H9 (cell line): ENCODE measurements at regions not wholly inside any gene's neighbourhood (a gene's known extent, or its start where the extent isn't known, plus 50 kb on each side); places are given as distances from the start of the nearest gene placed in this dataset.

Source experiments
- DNase-seq: peaks from one replicate; pipeline ENCODE4 v3.0.0-alpha.2; 2017
- H2AFZ ChIP-seq: one replicate; pipeline ENCODE4 v1.6.1; 2013; ENCODE audit warnings: mild to moderate bottlenecking, low read length, control low read depth, moderate library complexity
- H2AK5ac ChIP-seq: 2 replicates; pipeline ENCODE4 v1.6.1; 2013; ENCODE audit warnings: low read length, control low read depth, mixed read lengths; ENCODE audit not compliant: insufficient read length
- H2BK120ac ChIP-seq: one replicate; pipeline ENCODE4 v1.6.1; 2013; ENCODE audit warnings: low read depth, mild to moderate bottlenecking, low read length, control low read depth, inconsistent platforms; ENCODE audit not compliant: poor library complexity, severe bottlenecking
- H2BK12ac ChIP-seq: 2 replicates; pipeline ENCODE4 v1.6.1; 2013; ENCODE audit warnings: low read length, control low read depth, mixed read lengths, low read depth; ENCODE audit not compliant: insufficient read length
- H2BK15ac ChIP-seq: 2 replicates; pipeline ENCODE4 v1.6.1; 2013; ENCODE audit warnings: low read depth, low read length, control low read depth
- H2BK20ac ChIP-seq: one replicate; pipeline ENCODE4 v1.6.1; 2013; ENCODE audit warnings: low read depth, mild to moderate bottlenecking, low read length, control low read depth, inconsistent platforms; ENCODE audit not compliant: poor library complexity, severe bottlenecking
- H2BK5ac ChIP-seq: 2 replicates; pipeline ENCODE4 v1.6.1; 2013; ENCODE audit warnings: low read length, control low read depth, mixed read lengths; ENCODE audit not compliant: insufficient read length
- H3K14ac ChIP-seq: 2 replicates; pipeline ENCODE4 v1.6.1; 2013; ENCODE audit warnings: low read length, control low read depth; ENCODE audit not compliant: insufficient read depth
- H3K18ac ChIP-seq: 2 replicates; pipeline ENCODE4 v1.6.1; 2013; ENCODE audit warnings: low read depth, mild to moderate bottlenecking, mixed read lengths, low read length, control low read depth; ENCODE audit not compliant: insufficient read length
- H3K23ac ChIP-seq: 2 replicates; pipeline ENCODE4 v1.6.1; 2013; ENCODE audit warnings: low read length, control low read depth, mixed read lengths, low read depth; ENCODE audit not compliant: insufficient read length
- H3K23me2 ChIP-seq: 2 replicates; pipeline ENCODE4 v1.6.1; 2013; ENCODE audit warnings: low read depth, mild to moderate bottlenecking, mixed read lengths, low read length, control low read depth; ENCODE audit not compliant: insufficient read length, poor library complexity, severe bottlenecking
- H3K27ac ChIP-seq: 2 replicates; pipeline ENCODE4 v1.5.1; 2013; ENCODE audit warnings: low read length, control low read depth, mixed read lengths, low read depth; ENCODE audit not compliant: insufficient read length
- H3K27me3 ChIP-seq: 2 replicates; pipeline ENCODE4 v1.6.1; 2013; ENCODE audit warnings: low read length, control low read depth, inconsistent platforms; ENCODE audit not compliant: insufficient read depth
- H3K4ac ChIP-seq: 2 replicates; pipeline ENCODE4 v1.6.1; 2013; ENCODE audit warnings: low read depth, mild to moderate bottlenecking, control low read depth, inconsistent platforms, low read length, moderate library complexity
- H3K4me1 ChIP-seq: 2 replicates; pipeline ENCODE4 v1.6.1; 2013; ENCODE audit warnings: low read length, control low read depth, inconsistent platforms; ENCODE audit not compliant: insufficient read depth
- H3K4me2 ChIP-seq: 2 replicates; pipeline ENCODE4 v1.6.1; 2013; ENCODE audit warnings: low read length, control low read depth, mixed read lengths; ENCODE audit not compliant: insufficient read length, insufficient read depth
- H3K56ac ChIP-seq: 2 replicates; pipeline ENCODE4 v1.6.1; 2013; ENCODE audit warnings: low read depth, mild to moderate bottlenecking, mixed read lengths, low read length, control low read depth; ENCODE audit not compliant: insufficient read length
- H3K79me1 ChIP-seq: 2 replicates; pipeline ENCODE4 v1.6.1; 2013; ENCODE audit warnings: low read depth, mild to moderate bottlenecking, moderate library complexity, low read length, control low read depth, inconsistent platforms; ENCODE audit not compliant: insufficient read depth, poor library complexity, severe bottlenecking
- H3K79me2 ChIP-seq: 2 replicates; pipeline ENCODE4 v1.6.1; 2013; ENCODE audit warnings: low read length, control low read depth, inconsistent platforms; ENCODE audit not compliant: insufficient read depth
- H3K9ac ChIP-seq: 2 replicates; pipeline ENCODE4 v1.6.1; 2013; ENCODE audit warnings: low read length, control low read depth, mixed read lengths; ENCODE audit not compliant: insufficient read length; ENCODE audit errors: extremely low read depth
- H3K9me3 ChIP-seq: one replicate; pipeline ENCODE4 v1.6.1; 2013; ENCODE audit warnings: low read depth, low read length, inconsistent platforms; ENCODE audit not compliant: control insufficient read depth
- H3T11ph ChIP-seq: one replicate; pipeline ENCODE4 v1.6.1; 2013; ENCODE audit warnings: mild to moderate bottlenecking, low read length, control low read depth, inconsistent platforms
- H4K20me1 ChIP-seq: one replicate; pipeline ENCODE4 v1.6.1; 2013; ENCODE audit not compliant: control insufficient read depth, insufficient read length, insufficient read depth
- H4K5ac ChIP-seq: 2 replicates; pipeline ENCODE4 v1.6.1; 2013; ENCODE audit warnings: low read depth, mild to moderate bottlenecking, mixed read lengths, low read length, control low read depth; ENCODE audit not compliant: insufficient read length
- H4K8ac ChIP-seq: replicated peaks from 2 replicates; pipeline ENCODE4 v1.6.1; 2013; ENCODE audit warnings: low read length, control low read depth, mixed read lengths, low read depth; ENCODE audit not compliant: insufficient read length
- H4K91ac ChIP-seq: 2 replicates; pipeline ENCODE4 v1.6.1; 2013; ENCODE audit warnings: low read depth, mild to moderate bottlenecking, moderate library complexity, mixed read lengths, low read length, control low read depth; ENCODE audit not compliant: insufficient read length
- H3K27ac Mint-ChIP-seq, 3 experiments: 2 replicates in 2 of 3; 3 replicates in 1 of 3; pipeline ENCODE4 v1.8.0; 2020 to 2021; ENCODE audit warnings: mixed read lengths in 3 of 3, mild to moderate bottlenecking in 1 of 3, moderate library complexity in 1 of 3
- H3K27me3 Mint-ChIP-seq: 2 replicates; pipeline ENCODE4 v1.8.0; 2021; ENCODE audit warnings: low read depth, mild to moderate bottlenecking, moderate library complexity, mixed read lengths
- H3K36me3 Mint-ChIP-seq, 3 experiments: 2 replicates in 2 of 3; 3 replicates in 1 of 3; pipeline ENCODE4 v1.8.0; 2020 to 2021; ENCODE audit warnings: low read depth in 3 of 3, mixed read lengths in 3 of 3; ENCODE audit not compliant: insufficient read depth in 1 of 3
- H3K4me1 Mint-ChIP-seq, 2 experiments: 2 replicates each; pipeline ENCODE4 v1.8.0; 2020; ENCODE audit warnings: mixed read lengths in 2 of 2
- H3K4me3 Mint-ChIP-seq, 2 experiments: 2 replicates in 1 of 2; 3 replicates in 1 of 2; pipeline ENCODE4 v1.8.0; 2020 to 2021; ENCODE audit warnings: mild to moderate bottlenecking in 2 of 2, mixed read lengths in 2 of 2, moderate library complexity in 1 of 2
- H3K9me3 Mint-ChIP-seq, 2 experiments: 2 replicates in 1 of 2; 3 replicates in 1 of 2; pipeline ENCODE4 v1.8.0; 2020; ENCODE audit warnings: mild to moderate bottlenecking in 2 of 2, mixed read lengths in 2 of 2, moderate library complexity in 1 of 2
- WGBS: extraction: QIAGEN DNeasy Blood & Tissue Kit; methylation state at CpG from one replicate; pipeline ENCODE4 v1.1.7; 2013; ENCODE audit warnings: missing lambda C conversion rate, low lambda C conversion rate, mixed read lengths; ENCODE audit not compliant: insufficient read length; ENCODE audit errors: extremely low coverage; 5-methylcytosine and 5-hydroxymethylcytosine counted together
- TF ChIP-seq, protein P1 (sequence below): fragments of 200-600 bp; sonication (generic); conservative IDR thresholded peaks from 3 replicates; pipeline ENCODE4 v1.8.0; 2021; ENCODE audit warnings: antibody characterized with exemption, mild to moderate bottlenecking

DNA sequence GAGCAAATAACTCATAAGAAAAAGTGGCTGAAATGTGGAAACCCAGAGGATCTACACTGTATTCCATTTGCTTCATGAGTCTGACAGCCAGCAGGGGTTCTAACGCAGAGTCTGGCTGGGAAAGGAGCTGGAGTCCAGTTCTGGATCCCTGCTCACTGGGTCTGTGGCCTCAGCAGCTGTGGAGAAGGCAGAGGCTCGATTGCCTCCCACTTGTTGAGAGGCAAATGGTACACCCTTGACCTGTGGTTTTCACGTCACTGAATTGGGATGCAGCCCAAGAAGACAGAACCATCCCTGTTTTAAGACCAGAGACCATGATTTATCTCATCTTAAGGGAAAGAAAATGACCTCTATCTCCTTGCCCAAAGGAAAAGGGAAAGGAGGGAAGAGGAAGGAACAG, 147.0 kb upstream of the NOCT start:
- no peaks in the 10 kb centered on the region for H3K9me3 Mint-ChIP-seq

More for the DNA sequence above, 147.0 kb upstream of the NOCT start:
- H3K4me1 ChIP-seq = no peaks in the 10 kb centered on the region; the same call in 1 of the 2 replicates
- H4K20me1 ChIP-seq = no peaks in the 10 kb centered on the region
- Mint-ChIP-seq H3K36me3 (no peaks in the 10 kb centered on the region), H3K27ac (no peak overlapping the region), H3K27me3 (peaks cover 2% of the 10 kb centered on the region; the same call in 1 of the 2 replicates), H3K4me1 (peaks cover 20% of the 10 kb centered on the region in 2 experiments), H3K4me3 (no peak overlapping the region)
- no peak overlapping the region for H2BK15ac ChIP-seq
- H3K56ac ChIP-seq = no peak overlapping the region
- H3K14ac ChIP-seq = no peak overlapping the region
- H4K91ac ChIP-seq = no peak overlapping the region
- H2BK120ac ChIP-seq = no peak overlapping the region
- TF ChIP-seq, protein P1, sequence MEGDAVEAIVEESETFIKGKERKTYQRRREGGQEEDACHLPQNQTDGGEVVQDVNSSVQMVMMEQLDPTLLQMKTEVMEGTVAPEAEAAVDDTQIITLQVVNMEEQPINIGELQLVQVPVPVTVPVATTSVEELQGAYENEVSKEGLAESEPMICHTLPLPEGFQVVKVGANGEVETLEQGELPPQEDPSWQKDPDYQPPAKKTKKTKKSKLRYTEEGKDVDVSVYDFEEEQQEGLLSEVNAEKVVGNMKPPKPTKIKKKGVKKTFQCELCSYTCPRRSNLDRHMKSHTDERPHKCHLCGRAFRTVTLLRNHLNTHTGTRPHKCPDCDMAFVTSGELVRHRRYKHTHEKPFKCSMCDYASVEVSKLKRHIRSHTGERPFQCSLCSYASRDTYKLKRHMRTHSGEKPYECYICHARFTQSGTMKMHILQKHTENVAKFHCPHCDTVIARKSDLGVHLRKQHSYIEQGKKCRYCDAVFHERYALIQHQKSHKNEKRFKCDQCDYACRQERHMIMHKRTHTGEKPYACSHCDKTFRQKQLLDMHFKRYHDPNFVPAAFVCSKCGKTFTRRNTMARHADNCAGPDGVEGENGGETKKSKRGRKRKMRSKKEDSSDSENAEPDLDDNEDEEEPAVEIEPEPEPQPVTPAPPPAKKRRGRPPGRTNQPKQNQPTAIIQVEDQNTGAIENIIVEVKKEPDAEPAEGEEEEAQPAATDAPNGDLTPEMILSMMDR = no peak
- no CpG with 5 or more reads among the region's 3 CpGs for WGBS
- H2BK12ac ChIP-seq = no peak overlapping the region
- H4K8ac ChIP-seq = no peak overlapping the region
- DNase-seq = no peak
- no peak overlapping the region for H3K4me2 ChIP-seq
- H2BK5ac ChIP-seq = no peak overlapping the region
- no peaks in the 10 kb centered on the region for H3K79me2 ChIP-seq
- no peak overlapping the region for H3K4ac ChIP-seq
- H4K5ac ChIP-seq = no peak overlapping the region
- no peaks in the 10 kb centered on the region for H3K23me2 ChIP-seq
- no peak overlapping the region for H2BK20ac ChIP-seq
- H3K27me3 ChIP-seq = no peaks in the 10 kb centered on the region; the same call in 1 of the 2 replicates
- H3T11ph ChIP-seq = no peak overlapping the region
- no peaks in the 10 kb centered on the region for H3K9me3 ChIP-seq
- H2AFZ ChIP-seq = no peak overlapping the region
- H3K27ac ChIP-seq = no peak overlapping the region
- H2AK5ac ChIP-seq = no peak overlapping the region
- H3K18ac ChIP-seq = no peak overlapping the region
- no peak overlapping the region for H3K9ac ChIP-seq
- no peak overlapping the region for H3K23ac ChIP-seq
- H3K79me1 ChIP-seq = no peaks in the 10 kb centered on the region
